Esophagus (tissue), 2 donors: ENCODE measurements at regions not wholly inside any gene's neighbourhood (a gene's known extent, or its start where the extent isn't known, plus 50 kb on each side); places are given as distances from the start of the nearest gene placed in this dataset.

ENCODE experiments used
- H3K27ac ChIP-seq, 2 donors: one replicate each; pipeline ENCODE4 v1.5.1; 2013; ENCODE audit warnings: low read depth in 2 of 2, mild to moderate bottlenecking in 2 of 2, inconsistent platforms in 1 of 2, low read length in 1 of 2, moderate library complexity in 1 of 2
- H3K27me3 ChIP-seq, 2 donors: one replicate each; pipeline ENCODE4 v1.6.1; 2013; ENCODE audit warnings: low read length in 2 of 2, control low read depth in 1 of 2, mild to moderate bottlenecking in 1 of 2; ENCODE audit not compliant: insufficient read depth in 2 of 2, control insufficient read depth in 1 of 2
- H3K36me3 ChIP-seq, 2 donors: one replicate each; pipeline ENCODE4 v1.6.1; 2013; ENCODE audit warnings: low read length in 1 of 2; ENCODE audit not compliant: control insufficient read depth in 2 of 2, insufficient read depth in 2 of 2
- H3K4me1 ChIP-seq, 2 donors: one replicate each; pipeline ENCODE4 v1.6.1; 2013; ENCODE audit warnings: low read length in 1 of 2; ENCODE audit not compliant: control insufficient read depth in 2 of 2, insufficient read depth in 2 of 2
- H3K4me3 ChIP-seq, 2 donors: one replicate each; pipeline ENCODE4 v1.5.1; 2013; ENCODE audit warnings: low read length in 2 of 2, mild to moderate bottlenecking in 2 of 2, low read depth in 1 of 2, moderate library complexity in 1 of 2
- H3K9me3 ChIP-seq, 2 donors: one replicate each; pipeline ENCODE4 v1.6.1; 2013; ENCODE audit warnings: mild to moderate bottlenecking in 2 of 2, low read depth in 1 of 2, low read length in 1 of 2, moderate library complexity in 1 of 2; ENCODE audit not compliant: control insufficient read depth in 2 of 2, insufficient read depth in 1 of 2
- WGBS, 2 donors: extraction: QIAGEN DNeasy Blood & Tissue Kit; methylation state at CpG; one replicate each; pipeline ENCODE4 v1.1.7; 2013; 5-methylcytosine and 5-hydroxymethylcytosine counted together
- donor health status: healthy with polysubstance abuse.
- donor health status: Bipolar disorder and iron deficiency.

DNA sequence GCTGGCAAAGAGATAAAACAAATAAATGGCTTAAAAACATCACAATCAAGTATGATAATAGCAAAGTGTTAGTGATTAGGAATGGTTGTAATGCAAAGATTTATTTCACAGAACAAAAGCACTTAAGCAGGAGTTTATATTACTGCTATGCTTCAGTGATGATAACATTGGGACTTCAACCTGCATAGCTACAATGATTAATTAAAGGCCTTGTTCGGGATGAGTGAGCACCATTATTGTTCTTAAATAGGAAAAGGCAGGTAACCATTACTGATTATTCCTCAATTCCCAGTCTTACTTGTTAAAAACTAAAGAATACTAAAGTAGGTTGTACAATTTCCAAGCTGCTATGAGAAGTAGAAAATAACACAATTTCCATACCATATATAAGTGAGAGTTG, 1247.5 kb upstream of the CDH8 start:
- Histone ChIP-seq H3K4me3 (no peak overlapping the region), H3K27me3 (no peaks in the 10 kb centered on the region), H3K9me3 (no peaks in the 10 kb centered on the region), H3K36me3 (no peaks in the 10 kb centered on the region), H3K27ac (no peak overlapping the region), H3K4me1 (no peaks in the 10 kb centered on the region)
- WGBS, 2 donors: 32 to 40% methylated on average over 1 of the region's 1 CpG

DNA sequence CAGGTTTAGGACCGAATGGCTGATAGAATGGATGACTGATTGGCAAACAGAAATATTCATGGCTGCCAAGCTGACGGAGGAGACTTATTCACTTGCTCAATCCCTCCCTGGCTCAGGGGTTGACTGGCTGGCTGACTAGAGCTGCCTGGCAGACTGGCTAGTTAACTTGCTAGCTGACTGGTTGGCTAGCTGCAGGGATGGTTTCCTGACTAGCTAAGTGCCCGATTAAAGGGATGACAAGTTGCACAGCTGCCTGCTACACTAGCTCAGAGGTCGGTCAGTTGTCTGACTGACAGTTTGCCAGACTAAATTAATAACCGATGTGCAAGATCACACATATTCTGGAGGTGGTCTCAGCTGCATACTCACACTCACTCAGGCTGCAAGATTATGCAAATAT, 1208.4 kb upstream of the CDH8 start:
- Histone ChIP-seq H3K36me3 (no peaks in the 10 kb centered on the region), H3K4me3 (no peak overlapping the region), H3K27me3 (no peaks in the 10 kb centered on the region), H3K4me1 (no peaks in the 10 kb centered on the region), H3K9me3 (no peaks in the 10 kb centered on the region), H3K27ac (no peak overlapping the region)
- 49 to 59% methylated on average over 5 of the region's 5 CpGs for WGBS, 2 donors

DNA sequence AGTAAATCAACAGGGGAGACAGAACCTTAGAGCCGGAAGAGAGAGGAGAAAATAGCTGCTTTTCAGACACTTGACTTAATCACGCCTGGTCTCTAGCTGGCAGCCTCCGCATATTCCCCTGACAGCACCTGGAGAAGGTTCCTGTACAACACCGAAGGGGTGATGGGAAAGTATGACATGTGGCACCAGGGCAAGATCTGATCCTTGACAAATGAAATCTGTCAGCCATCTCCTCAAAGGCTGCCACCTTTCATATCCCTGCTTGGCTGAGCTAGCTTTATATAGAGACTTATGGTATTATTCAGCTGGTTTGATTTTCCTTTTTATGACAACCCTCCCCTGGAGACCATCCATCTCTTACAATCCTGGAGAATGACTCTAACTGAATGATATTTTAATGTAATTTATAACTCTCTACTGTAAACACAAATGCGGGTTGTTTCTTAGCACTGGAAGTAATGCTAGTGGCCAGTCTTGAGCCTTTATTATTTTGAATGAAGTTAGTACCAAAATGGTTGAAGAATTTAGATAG, 1205.3 kb upstream of the CDH8 start:
- Histone ChIP-seq H3K27me3 (no peaks in the 10 kb centered on the region), H3K36me3 (no peaks in the 10 kb centered on the region), H3K4me3 (no peak overlapping the region), H3K4me1 (no peaks in the 10 kb centered on the region), H3K9me3 (no peaks in the 10 kb centered on the region), H3K27ac (no peak overlapping the region)
- WGBS, 2 donors: 72 to 80% methylated on average over 5 of the region's 5 CpGs

GRCh38 chr16:63239065-63239570, 1202.9 kb upstream of the CDH8 start:
- no peaks in the 10 kb centered on the region for H3K27me3 ChIP-seq
- H3K4me3 ChIP-seq: no peak overlapping the region
- no peak overlapping the region for H3K27ac ChIP-seq
- H3K9me3 ChIP-seq: no peaks in the 10 kb centered on the region
- WGBS, 2 donors: 86 to 91% methylated on average over 1 of the region's 1 CpG
- no peaks in the 10 kb centered on the region for H3K4me1 ChIP-seq
- H3K36me3 ChIP-seq: no peaks in the 10 kb centered on the region

DNA sequence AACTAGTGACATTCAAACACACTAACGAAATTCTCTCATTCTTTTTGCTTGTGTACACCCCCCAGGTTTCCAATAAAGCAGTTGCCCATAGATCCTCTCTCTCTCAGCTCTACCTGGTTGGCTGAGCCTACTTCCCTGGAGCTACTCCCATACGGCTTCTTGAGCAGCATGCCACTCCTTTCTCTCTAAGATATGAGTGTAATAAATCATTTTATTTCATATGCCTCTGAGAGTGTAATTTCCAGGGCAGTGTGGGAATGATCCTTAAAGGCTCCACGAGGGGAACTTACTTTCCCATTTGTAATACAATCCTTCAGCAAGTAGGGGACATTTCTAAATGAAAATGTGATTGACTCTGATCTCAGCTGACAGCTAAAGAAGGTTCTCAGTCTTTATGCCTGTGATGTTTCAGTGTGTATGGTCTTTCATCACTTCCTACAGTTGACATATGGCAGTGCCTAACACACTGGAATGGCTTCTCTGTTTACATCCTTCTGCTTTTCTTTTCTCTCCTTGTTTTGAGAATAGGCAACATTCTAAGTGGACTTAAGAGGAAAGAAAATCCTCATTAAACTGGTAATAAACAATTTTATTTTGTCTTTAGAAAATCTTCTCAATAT, 1194.3 kb upstream of the CDH8 start:
- 36 to 46% methylated on average over 3 of the region's 3 CpGs for WGBS, 2 donors
- no peaks in the 10 kb centered on the region for H3K27me3 ChIP-seq
- H3K4me3 ChIP-seq: no peak overlapping the region
- H3K27ac ChIP-seq: no peak overlapping the region
- no peaks in the 10 kb centered on the region for H3K9me3 ChIP-seq
- H3K36me3 ChIP-seq: no peaks in the 10 kb centered on the region
- H3K4me1 ChIP-seq: no peaks in the 10 kb centered on the region

DNA sequence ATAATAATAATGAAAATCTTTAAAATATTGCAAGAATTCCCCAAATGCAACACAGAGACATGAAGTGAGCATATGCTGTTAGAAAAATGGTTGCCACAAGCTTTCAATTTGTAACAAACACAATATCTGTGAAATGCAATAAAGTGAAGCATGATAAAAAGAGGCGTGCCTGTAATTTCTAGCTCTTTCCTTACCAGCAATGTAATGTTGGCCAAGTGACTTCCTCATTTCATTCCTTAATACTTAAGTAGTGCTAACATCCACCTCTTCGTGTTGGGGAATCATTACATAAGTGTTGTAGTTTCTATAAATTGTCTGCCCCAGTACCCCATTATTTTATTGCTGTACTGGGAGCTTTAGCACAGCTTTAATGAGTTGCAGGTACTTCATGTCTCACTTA, 1192.0 kb upstream of the CDH8 start:
- Histone ChIP-seq H3K36me3 (no peaks in the 10 kb centered on the region), H3K4me1 (no peaks in the 10 kb centered on the region), H3K4me3 (no peak overlapping the region), H3K27ac (no peak overlapping the region), H3K27me3 (no peaks in the 10 kb centered on the region), H3K9me3 (no peaks in the 10 kb centered on the region)
- 62 to 79% methylated on average over 2 of the region's 2 CpGs for WGBS, 2 donors

GRCh38 chr16:63223851-63224250, 1187.6 kb upstream of the CDH8 start:
- Histone ChIP-seq H3K36me3 (no peaks in the 10 kb centered on the region), H3K4me1 (no peaks in the 10 kb centered on the region), H3K27ac (no peak overlapping the region), H3K4me3 (no peak overlapping the region), H3K9me3 (no peaks in the 10 kb centered on the region), H3K27me3 (no peaks in the 10 kb centered on the region)
- 66 to 73% methylated on average over 1 of the region's 1 CpG for WGBS, 2 donors

DNA sequence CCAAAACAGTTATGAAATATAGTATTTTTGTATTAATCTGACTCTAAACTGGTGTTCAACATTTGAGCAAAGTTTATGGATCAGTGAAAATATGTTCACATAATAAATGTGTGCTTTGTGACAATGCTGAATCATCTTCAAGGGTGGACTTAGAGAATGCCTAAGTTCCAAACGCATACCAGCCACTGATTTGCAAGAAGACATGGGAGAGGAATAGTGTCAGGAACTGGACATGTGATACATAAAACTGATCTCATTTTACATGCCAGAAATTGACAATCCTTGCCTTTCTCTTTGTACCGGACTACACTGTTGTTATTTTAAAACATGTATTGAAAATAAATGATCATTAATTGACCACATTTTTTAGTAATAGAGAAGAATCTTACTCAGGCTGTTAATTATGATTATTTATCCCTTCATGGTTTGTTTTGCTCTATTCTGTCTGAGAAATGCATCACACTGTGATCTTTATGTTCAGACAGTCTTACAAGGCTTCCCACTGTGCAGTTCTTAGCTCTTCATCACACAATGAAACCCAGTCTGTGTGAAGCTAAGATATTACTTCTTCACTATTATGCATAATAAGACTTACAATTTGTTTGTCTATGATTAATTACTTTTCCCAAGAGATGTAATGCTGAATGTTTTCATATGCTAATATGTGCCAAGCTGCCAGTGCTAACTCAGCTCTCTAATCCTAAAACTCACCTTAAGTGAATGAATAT, 1180.6 kb upstream of the CDH8 start:
- H3K36me3 ChIP-seq: no peaks in the 10 kb centered on the region
- H3K27me3 ChIP-seq: no peaks in the 10 kb centered on the region
- no peak overlapping the region for H3K4me3 ChIP-seq
- WGBS, 2 donors: 58 to 67% methylated on average over 2 of the region's 2 CpGs
- H3K4me1 ChIP-seq: no peaks in the 10 kb centered on the region
- H3K27ac ChIP-seq: no peak overlapping the region
- no peaks in the 10 kb centered on the region for H3K9me3 ChIP-seq

GRCh38 chr16:63201851-63202250, 1165.6 kb upstream of the CDH8 start:
- no peaks in the 10 kb centered on the region for H3K9me3 ChIP-seq
- H3K27me3 ChIP-seq: no peaks in the 10 kb centered on the region
- no peak overlapping the region for H3K27ac ChIP-seq
- no peaks in the 10 kb centered on the region for H3K4me1 ChIP-seq
- H3K36me3 ChIP-seq: no peaks in the 10 kb centered on the region
- no peak overlapping the region for H3K4me3 ChIP-seq

DNA sequence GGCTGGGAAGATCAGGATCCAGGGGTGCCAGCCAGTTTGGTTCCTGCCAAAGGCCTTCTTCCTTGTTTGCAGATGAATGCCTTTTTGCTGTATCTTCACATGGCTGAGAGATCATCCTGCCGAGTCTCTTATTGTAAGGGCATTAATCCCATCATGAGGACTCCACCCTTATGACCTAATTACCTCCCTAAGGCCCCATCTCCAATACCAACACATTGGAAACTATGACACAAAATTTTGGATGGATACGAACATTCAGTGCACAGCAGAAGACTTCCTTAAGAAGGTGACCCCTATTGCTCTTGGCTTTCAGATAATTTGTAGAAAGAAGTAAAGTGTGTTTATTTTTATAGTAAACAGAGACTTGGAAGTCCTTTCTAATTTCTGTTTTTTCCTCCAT, 1164.7 kb upstream of the CDH8 start:
- WGBS, 2 donors: 59 to 60% methylated on average over 2 of the region's 2 CpGs
- Histone ChIP-seq H3K27me3 (no peaks in the 10 kb centered on the region), H3K9me3 (no peaks in the 10 kb centered on the region), H3K4me3 (no peak overlapping the region), H3K4me1 (no peaks in the 10 kb centered on the region), H3K36me3 (no peaks in the 10 kb centered on the region), H3K27ac (no peak overlapping the region)
